ENCODE measurements at regions not wholly inside any gene's neighbourhood (a gene's known extent, or its start where the extent isn't known, plus 50 kb on each side); places are given as distances from the start of the nearest gene placed in this dataset.

GRCh38 chr18:48488388-48488850 is 50.4 kb upstream of the CTIF start:
- DNase-seq, result no peak

DNA sequence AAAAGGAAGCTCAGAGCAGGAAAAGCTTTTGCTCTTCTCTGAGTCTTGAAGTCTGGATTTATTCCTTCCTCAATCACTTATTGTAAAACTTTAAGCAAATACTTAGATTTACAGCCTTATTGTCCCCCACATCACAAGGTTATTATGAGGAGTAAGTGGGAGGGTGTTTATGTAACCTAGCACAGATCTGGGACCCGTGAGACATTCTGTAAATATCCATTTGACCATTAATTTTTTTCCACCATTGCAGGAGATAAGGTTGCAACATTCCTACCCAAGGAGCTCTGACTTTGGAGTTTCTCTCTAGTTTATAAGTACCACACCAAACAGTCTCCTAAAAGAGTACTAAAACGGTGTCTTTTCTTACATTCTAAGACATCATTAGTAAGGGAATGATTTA is 52.1 kb upstream of the CTIF start:
- DNase-seq, result no peak

DNA sequence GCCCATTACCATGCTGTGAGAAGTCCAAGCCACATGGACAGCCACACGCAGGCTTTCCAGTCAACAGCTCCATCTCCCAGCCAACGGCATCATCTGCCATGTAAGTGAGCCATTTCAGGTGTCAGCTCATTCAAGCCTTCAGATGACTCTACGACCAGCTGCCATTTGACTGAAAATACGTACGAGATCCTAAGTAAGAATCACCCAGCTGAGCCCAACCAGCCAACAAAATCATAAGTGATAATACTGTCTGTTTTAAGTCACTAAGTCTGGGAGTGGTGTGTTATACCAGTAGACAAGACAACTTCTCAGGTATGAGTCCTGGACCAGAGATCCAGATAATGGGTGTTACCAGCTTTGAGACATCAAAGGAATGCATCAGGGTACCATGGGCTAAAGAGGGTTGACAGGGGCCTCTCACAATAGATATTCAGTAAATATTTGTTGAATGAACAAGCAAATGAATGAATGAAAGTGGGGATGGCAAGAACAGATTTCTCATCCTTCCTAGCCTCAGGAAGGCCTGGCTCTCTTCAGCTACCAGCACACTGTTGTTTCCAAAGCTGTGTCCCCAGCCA is 52.9 kb upstream of the CTIF start:
- no peak for DNase-seq

DNA sequence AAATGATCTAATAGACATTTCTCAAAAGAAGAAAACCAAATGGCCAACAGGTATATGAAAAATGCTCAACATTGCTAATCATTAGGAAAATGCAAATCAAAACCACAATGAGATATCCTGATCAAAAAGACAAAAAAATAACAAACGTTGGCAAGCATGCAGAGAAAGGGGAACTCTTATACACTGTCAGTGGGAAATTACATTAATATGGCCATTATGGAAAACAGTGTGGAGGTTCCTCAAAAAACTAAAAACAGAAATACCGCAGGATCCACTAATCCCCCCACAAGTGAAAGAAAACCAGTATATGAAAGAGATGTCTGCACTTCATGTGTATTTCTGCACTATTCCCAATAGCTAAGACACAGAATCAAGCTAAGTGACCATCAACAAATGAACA is 57.7 kb upstream of the CTIF start:
- no peak for DNase-seq

DNA sequence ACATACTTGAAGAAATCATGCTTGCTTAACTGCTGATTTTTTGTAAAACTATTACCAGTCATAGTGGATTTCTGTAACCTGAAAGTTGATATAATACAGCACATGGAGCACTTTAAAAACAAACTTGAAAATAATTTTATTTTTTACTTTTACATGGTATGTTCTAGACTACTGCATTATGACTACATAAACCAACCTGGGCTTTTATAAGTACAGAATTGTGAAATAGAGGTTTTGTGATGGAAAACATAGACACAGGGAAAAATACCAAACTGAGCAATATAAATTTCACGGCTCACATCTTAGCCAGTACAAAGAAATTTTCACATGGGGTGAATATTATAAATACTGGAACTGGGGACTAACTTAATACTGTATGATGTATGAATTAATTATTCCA is 59.3 kb upstream of the CTIF start:
- no peak for DNase-seq

- no peak for DNase-seq
Observed at GRCh38 chr18:48477348-48477747, 61.5 kb upstream of the CTIF start.

DNA sequence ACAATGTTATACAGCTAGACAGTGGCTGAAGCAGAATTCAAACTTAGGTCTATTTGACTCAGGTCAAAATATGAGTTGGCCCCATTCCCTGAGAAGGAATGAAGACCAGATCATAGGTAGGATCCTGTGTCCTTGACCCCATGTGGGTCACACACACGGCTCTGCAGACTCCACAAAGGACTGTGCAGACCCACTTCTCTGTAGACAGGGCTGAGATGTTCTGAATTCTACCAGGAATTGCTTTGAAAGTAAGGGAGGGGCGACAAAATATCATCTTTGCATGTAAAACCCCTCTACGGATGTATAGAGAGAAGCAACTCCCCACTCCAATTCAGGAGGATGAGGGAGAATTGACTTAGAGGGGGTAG is 62.3 kb upstream of the CTIF start:
- no peak for DNase-seq

- peak; percentile 90 for DNase-seq
Observed at GRCh38 chr18:48475635-48476549, 62.9 kb upstream of the CTIF start.

DNA sequence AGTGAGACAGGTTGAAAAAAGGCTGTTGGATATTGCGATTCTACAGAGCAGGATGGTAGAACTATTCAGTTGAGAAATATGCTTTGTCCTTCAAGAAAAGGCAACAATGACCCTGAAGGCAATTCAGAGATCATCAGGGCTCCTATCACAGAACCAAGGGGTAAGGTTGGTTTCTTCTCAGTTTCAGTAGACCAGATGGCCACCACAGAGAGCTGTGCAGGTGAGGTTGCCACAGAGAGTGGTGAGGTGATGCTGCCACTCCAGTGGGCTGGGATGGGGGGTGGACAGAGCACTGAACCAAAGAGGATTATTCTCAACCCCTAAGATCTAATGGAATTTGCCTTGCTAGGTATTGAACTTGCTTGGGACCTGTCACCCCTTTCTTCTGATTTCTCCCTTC is 64.6 kb upstream of the ZBTB7C start:
- no peak for DNase-seq

- DNase-seq, result no peak
Observed at GRCh38 chr18:48472610-48473009, 63.4 kb upstream of the ZBTB7C start.

DNA sequence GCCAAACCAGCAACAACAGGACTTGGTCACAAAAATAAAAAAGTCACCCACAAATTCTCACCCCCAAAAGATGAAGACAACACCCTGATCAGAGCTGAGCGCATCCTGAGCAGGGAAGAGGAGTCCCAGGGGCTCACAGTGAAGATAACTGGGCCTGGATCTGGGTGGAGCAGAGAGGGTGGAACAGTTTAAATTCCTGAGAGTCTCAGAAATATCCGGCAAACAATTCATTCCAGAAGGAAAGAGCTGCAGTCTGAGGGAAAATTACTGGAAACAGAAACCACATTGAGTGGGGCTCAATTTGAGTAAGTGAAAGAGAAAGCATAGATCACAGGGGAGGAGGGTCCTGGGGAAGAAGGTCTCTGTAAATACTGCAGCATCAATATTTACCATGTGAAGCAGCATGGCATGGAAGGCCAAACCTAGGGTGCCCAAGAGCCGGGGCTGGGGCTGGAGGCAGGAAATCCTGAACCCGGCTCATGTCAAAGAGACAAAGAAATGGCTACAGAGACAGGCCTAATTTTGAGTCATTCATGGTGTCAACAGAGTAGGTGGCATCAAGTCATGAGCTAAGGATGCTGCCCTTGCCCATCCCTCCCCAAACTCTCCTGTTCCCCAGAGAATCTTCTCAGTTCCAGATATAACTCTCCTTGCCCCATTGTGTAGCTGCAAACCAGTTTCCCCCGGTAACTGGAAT is 61.4 kb upstream of the ZBTB7C start:
- no peak for DNase-seq

DNA sequence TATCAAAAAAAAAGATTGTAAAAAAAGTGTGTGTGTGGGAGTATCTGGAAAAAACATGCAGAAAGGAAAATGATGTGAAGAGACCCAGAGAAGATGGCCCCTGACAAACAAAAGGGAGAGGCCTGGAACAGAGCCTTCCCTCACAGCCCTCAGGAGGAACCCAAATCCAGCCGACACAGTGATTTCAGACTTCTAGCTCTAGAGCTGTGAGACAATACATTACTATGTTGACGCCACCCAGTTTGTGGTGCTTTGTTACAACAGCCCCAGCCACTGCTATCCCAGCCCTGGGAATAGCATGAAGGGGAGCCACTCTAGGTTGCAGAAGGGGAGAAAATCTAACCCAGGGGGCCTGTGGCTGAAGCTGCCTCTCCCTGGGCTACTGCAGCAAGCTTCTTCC is 59.0 kb upstream of the ZBTB7C start:
- DNase-seq, result no peak

- DNase-seq, result no peak
Observed at GRCh38 chr18:48467231-48467630, 58.0 kb upstream of the ZBTB7C start.

- DNase-seq, result no peak
Observed at GRCh38 chr18:48462510-48462909, 53.3 kb upstream of the ZBTB7C start.

GRCh38 chr18:48460929-48461583 is 51.9 kb upstream of the ZBTB7C start:
- peak; percentile 49 for DNase-seq

GRCh38 chr18:48459465-48459864 is 50.3 kb upstream of the ZBTB7C start:
- DNase-seq, result no peak

DNA sequence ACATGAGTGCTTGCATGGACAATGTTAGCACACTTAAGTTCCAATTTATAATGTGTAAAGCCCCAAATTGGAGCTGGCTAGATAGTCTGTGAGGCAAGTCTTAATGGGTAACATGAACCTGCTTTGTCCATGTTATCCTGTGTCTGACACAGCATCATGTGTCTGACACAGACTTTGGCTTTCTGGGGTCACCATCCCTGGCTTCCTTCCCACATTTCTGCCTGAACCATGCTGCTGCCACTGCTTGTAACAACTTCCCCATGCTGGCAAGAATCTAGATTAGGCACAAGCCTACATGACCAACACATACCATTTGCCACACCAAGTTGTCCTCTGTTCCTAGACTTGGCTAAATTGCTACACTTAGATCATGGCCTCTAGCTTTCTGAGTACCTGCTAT is 49.8 kb upstream of the ZBTB7C start:
- DNase-seq, result peak; percentile 42

Measured in NCI-H69 (cell line).